ENCODE measurements at regions not wholly inside any gene's neighbourhood (a gene's known extent, or its start where the extent isn't known, plus 50 kb on each side); places are given as distances from the start of the nearest gene placed in this dataset.

DNA sequence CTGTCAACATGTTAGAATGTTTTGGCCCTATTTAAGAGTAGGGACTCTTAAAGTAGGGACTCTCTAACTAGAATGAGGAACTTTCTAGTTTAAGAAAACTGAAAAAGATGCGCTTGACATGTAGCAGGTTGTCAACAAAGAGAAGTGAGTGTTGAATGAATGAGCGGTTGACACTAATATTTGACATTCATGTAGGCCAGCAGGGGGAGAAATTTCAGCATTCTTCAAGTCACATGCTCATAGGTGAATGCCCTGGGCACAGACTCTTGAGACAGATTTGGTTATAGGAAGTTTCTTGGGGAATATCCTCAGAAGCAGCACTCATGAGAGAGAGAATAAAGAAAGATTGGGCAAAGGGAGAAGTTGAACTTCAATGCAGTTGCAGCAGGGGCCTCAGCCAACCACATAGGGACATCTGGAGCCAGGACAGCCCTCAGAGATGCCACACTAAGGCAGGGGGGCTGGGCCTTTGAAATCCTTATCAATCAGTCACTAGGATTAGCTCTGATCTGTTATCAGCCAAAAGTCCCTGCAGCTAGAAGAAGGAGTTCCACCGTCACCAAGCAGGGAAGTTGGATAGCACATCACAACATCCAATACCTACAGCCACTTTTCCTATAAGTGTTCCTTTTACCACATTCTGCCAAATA is 145.1 kb upstream of the FKBP1C start:
- Histone ChIP-seq H3K9me2 (ENCODE audit: insufficient read depth, low read length) (no peaks in the 10 kb centered on the region), H3K27me3 (ENCODE audit: insufficient read depth, low read depth, low read length) (no peaks in the 10 kb centered on the region), H3K9ac (ENCODE audit: low read length) (no peak overlapping the region), H3K27ac (ENCODE audit: low read length) (no peak overlapping the region), H3K4me2 (ENCODE audit: low read length) (no peak overlapping the region), H3K36me3 (ENCODE audit: insufficient read depth, low read length) (no peaks in the 10 kb centered on the region), H2AFZ (ENCODE audit: low read depth, low read length) (no peak overlapping the region), H3K79me2 (replicated peaks; ENCODE audit: insufficient read depth, low read length) (no peaks in the 10 kb centered on the region), H3K9me3 (ENCODE audit: low read length) (no peaks in the 10 kb centered on the region), H4K20me1 (ENCODE audit: insufficient read depth) (no peaks in the 10 kb centered on the region), H3K4me3 (ENCODE audit: low read length) (no peak overlapping the region), H3F3A (ENCODE audit: insufficient read depth, low read length, poor library complexity, severe bottlenecking) (no peaks in the 10 kb centered on the region)
- TF ChIP-seq RAD21 (conservative IDR thresholded peaks at IDR 0.05): no peak
- no peak for TF ChIP-seq REST (IDR thresholded peaks at IDR 0.05; ENCODE audit: borderline replicate concordance)
- no peak for TF ChIP-seq SMC3 (conservative IDR thresholded peaks at IDR 0.05; ENCODE audit: poor library complexity)
- no peak for TF ChIP-seq EP300 (conservative IDR thresholded peaks at IDR 0.05; ENCODE audit: poor library complexity, severe bottlenecking)
- TF ChIP-seq MXI1 (conservative IDR thresholded peaks at IDR 0.05; ENCODE audit: poor library complexity, severe bottlenecking): no peak
- TF ChIP-seq TAF1 (IDR thresholded peaks at IDR 0.05; ENCODE audit: low read depth): no peak
- TF ChIP-seq EZH2 (IDR thresholded peaks at IDR 0.05; ENCODE audit: borderline replicate concordance, insufficient read depth, low read length, poor library complexity, severe bottlenecking): no peak
- TF ChIP-seq POLR2AphosphoS5 (IDR thresholded peaks at IDR 0.05): no peak
- TF ChIP-seq CTCF (IDR thresholded peaks at IDR 0.05; ENCODE audit: poor library complexity, severe bottlenecking): no peak

DNA sequence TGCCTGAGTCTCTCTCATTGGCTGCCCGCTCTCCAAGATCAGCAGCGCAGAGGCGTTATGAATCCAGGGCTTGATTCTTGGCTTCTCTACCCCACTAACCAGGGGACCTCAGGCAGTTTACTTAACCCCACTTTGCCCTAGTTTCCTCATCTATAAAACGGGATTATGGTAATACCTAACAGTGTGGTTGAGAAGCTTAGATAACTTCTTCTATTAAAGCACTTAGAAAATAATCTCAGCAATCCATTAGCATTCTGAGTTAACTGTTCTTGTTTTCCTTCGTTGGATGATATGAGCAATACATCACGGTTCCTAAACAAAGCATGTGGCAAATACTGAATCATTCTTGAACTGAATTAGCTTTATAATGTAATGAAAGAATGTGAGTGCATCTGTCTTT is 116.3 kb upstream of the FKBP1C start:
- H3K36me3 ChIP-seq (ENCODE audit: insufficient read depth, low read length): no peaks in the 10 kb centered on the region
- TF ChIP-seq CTCF (IDR thresholded peaks at IDR 0.05; ENCODE audit: poor library complexity, severe bottlenecking) (no peak), TAF1 (IDR thresholded peaks at IDR 0.05; ENCODE audit: low read depth) (no peak), EP300 (conservative IDR thresholded peaks at IDR 0.05; ENCODE audit: poor library complexity, severe bottlenecking) (no peak), MXI1 (conservative IDR thresholded peaks at IDR 0.05; ENCODE audit: poor library complexity, severe bottlenecking) (no peak), SMC3 (conservative IDR thresholded peaks at IDR 0.05; ENCODE audit: poor library complexity) (no peak), POLR2AphosphoS5 (IDR thresholded peaks at IDR 0.05) (no peak), RAD21 (conservative IDR thresholded peaks at IDR 0.05) (no peak), EZH2 (IDR thresholded peaks at IDR 0.05; ENCODE audit: borderline replicate concordance, insufficient read depth, low read length, poor library complexity, severe bottlenecking) (no peak), REST (IDR thresholded peaks at IDR 0.05; ENCODE audit: borderline replicate concordance) (no peak)
- no peaks in the 10 kb centered on the region for H3F3A ChIP-seq (ENCODE audit: insufficient read depth, low read length, poor library complexity, severe bottlenecking)
- no peaks in the 10 kb centered on the region for H3K27me3 ChIP-seq (ENCODE audit: insufficient read depth, low read depth, low read length)
- no peaks in the 10 kb centered on the region for H3K9me2 ChIP-seq (ENCODE audit: insufficient read depth, low read length)
- H4K20me1 ChIP-seq (ENCODE audit: insufficient read depth): no peaks in the 10 kb centered on the region
- H3K79me2 ChIP-seq (replicated peaks; ENCODE audit: insufficient read depth, low read length): no peaks in the 10 kb centered on the region
- no peaks in the 10 kb centered on the region for H3K9me3 ChIP-seq (ENCODE audit: low read length)
- no peak overlapping the region for H2AFZ ChIP-seq (ENCODE audit: low read depth, low read length)
- no peak overlapping the region for H3K4me3 ChIP-seq (ENCODE audit: low read length)
- H3K4me2 ChIP-seq (ENCODE audit: low read length): no peak overlapping the region
- H3K27ac ChIP-seq (ENCODE audit: low read length): no peak overlapping the region
- H3K9ac ChIP-seq (ENCODE audit: low read length): no peak overlapping the region

All from neural cell (in vitro differentiated cells).